SW480 (cell line): ENCODE measurements at regions not wholly inside any gene's neighbourhood (a gene's known extent, or its start where the extent isn't known, plus 50 kb on each side); places are given as distances from the start of the nearest gene placed in this dataset.

ENCODE experiments used
- DNase-seq: peaks from one replicate; pipeline ENCODE4 v3.0.0-alpha.2; 2016; ENCODE audit warnings: low spot score

DNA sequence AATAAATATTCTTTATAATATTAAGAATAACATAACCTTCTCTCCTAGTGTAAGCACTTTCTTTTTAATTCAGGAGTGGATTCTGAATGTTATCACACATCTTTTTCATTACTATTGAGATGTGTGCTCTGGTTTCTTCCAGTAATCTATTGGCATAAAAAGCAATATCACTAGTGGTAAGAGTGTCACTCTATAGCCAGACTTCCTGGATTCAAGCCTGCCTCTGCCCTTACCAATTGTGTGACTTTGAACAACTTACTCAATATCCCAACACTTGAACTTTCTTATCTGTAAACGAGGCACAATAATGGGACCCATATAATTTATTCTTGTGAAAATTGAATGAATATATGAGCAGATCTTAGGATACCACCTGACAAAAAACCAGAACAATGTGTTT is 71.0 kb downstream of the SEM1 start:
- DNase-seq, result no peak

DNA sequence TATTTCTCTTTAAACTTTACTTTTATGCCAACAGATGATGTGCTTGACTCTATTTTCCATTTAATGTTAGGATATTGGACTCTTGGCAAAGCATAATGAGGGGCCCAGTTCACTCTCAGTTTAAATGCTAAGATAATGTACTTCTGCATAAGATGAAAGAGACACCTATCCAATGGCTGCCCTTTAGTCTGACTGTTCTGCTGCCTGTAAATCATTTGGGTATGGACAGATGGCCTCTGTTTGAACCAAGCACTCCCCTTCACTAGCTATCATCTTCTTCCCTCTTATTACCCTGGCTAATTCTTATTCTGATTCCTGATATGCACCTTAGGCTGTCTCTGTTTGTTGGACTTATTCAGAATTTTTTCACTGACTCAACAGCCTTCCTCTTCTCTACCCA is 72.1 kb downstream of the SEM1 start:
- DNase-seq, result no peak

DNA sequence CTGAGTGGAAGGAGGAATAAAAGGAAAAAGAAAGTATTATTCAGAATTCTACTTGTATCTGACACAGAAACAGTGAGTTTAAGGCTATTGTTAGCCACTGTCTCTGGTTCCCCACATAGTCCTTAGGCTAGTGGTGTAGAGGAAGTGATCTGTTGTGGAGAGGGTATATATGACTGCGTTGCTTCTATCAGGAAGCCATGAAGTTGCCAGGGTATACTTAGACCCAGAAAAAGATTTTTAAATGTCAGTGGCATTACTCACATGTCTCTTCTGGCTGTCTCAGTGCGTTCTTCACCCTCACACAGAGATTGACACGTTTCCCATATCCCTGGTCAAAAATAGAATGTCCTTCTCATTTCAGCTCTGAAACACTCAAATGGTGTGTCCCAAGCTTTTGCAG is 72.7 kb downstream of the SEM1 start:
- DNase-seq, result no peak

DNA sequence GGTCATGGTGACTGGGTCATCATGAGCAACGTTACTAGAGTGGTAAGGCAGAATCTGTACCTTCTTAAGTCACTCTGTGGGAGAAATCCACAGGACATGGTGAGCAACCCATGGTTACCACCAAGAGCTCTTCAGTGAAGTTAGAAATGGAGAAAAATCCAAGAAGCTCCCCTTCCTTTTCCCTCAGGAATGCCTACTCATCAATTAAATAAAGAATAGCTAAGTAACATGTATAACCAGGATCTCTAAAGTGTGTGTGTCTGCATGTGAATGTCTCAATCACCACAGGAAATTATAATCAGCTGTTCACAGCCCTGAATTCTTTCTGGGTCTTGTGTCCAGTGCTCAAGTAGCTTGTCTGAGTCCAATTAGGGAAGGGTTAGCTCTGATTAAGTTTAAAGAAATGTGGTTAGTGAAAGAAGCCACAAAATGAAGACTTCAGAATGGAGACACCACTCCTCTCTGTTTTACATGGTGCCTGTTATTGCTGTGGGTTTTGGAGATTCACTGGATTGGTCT is 73.2 kb downstream of the SEM1 start:
- DNase-seq, result no peak

DNA sequence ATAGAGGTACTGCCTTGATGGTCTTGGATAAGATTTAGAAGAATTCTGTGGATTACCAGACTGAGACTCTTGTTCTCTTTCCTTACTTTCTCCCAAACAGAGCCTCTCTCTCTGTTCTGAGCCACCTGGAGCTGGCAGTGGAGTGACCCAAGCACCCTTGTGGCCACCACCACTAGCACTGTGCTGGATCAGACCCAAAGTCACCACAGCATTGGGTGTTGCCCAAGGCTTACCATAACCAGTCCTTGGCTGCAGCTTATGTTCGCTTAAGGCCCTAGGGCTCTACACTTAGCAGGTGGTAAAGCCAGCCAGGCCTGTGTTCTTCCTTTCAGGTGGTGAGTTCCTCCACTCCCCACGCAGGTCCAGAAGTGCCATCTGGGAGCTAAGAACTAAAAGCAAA is 79.8 kb downstream of the SEM1 start:
- DNase-seq, result no peak

DNA sequence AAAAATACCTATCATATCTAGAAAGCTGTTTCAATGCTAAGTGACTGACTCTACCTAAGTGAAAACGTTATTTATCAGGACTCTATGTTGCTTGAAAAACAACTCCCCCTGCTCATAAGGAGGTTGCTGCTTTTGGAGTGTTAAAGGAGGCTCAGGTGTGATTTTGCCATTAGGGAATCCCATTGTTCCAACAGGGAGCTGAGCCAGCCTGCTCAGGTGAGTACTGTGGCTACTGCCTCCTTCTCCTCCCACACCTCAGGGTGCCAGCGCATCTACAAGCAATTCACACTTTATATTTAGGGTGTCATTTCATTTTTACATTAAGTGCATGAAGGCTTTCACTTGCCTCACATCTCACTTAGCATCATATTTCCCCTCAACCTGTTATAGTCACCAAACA is 84.7 kb downstream of the SEM1 start:
- no peak for DNase-seq

DNA sequence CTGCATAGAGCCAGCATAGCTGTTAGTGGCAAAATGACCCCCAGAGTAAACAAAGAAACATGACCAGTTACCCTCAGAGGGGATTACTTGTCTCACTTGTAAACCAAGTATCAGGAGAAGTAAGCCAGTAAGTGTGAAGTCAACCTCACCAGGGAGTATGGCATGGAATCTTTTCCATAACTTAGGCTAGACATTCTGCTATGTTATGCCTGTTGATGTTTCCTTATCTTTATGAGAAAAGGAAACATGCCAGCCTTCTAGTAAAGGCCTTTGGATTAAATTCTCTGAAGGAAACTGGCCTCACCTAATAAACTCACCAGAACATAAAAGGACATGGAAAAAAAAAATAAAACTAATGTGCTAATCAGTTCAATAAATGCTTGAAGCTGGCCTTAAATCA is 87.7 kb downstream of the SEM1 start:
- DNase-seq, result no peak

DNA sequence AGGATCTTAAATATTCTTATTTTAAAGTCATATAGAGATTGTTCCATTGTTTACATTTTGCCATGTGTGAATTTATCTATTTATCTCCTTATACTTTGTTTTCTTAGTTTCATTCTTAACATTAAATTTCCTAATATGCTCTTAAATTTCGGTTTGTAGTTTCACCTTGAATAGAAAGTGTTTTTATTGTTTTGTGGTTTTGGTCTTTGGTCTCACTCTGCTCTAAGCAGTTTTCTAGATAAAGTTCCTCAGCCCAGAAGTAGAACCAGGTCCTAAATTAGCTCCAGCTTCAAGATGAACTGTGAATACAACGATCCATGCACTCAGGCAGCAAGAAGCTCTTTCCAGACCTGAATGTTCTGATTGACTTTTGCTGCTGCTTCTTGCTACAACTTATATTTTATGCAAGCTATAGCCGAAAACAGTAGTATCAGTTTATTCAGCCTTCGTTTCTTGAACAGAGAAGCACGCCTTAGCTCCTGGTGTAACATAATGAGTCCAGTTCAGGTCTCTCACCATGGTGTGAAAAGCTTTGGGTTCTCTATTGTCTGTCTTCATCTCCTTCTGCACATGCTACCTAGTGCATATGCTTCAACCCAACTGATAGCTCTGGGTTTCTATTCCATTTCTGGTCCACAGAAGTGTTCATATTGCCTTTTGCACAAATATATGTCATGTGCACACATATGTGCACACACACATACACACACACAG is 95.3 kb downstream of the SEM1 start:
- no peak for DNase-seq

DNA sequence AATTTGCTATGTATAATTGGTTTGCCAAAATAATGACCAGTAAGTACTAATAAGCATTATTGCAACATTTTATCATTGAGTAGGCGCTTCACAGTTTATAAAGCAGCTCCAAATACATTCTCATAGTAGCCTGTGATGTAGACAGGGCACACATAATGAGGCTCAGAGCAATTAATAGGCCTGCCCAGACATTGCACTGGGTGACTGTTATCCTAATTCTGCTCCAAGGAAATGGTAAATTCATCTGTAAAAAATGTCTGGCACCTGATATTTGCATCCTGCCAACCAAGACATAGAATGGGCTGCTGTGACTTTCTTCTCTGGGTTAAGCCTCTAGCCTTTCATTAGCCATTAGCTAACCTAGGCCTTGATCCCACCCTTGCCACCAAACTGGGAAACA is 97.6 kb downstream of the SEM1 start:
- DNase-seq, result no peak

DNA sequence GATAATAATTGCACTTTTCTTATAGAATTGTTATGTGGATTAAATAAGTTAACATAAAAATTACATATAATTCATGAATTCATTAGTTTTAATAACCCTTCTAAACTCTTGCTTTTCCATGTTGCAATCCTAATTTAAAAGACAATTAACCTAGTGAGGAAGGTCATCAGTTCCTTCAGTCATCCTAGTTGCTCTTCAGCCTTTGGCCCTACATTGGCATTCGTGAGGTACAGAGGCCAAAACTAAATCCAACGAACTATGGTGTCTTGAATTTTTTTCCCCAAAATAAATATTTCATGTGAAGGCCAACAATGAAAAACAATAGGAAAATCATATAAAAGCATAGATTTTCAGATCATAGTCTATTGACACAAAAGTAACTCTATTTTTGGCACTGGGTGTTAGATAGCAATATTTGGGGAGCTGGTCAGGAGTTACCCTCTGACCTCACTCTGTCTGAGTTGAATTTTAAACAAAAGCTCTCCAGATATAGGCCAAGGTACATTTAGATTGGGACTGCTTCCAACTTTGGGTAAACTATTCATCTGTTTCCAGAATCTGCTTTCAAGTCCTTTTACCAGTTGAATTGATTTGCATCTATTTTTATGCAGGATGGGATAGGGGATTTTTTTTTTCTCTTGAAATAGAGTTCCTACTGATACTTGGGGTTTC is 104.5 kb downstream of the SEM1 start:
- no peak for DNase-seq

DNA sequence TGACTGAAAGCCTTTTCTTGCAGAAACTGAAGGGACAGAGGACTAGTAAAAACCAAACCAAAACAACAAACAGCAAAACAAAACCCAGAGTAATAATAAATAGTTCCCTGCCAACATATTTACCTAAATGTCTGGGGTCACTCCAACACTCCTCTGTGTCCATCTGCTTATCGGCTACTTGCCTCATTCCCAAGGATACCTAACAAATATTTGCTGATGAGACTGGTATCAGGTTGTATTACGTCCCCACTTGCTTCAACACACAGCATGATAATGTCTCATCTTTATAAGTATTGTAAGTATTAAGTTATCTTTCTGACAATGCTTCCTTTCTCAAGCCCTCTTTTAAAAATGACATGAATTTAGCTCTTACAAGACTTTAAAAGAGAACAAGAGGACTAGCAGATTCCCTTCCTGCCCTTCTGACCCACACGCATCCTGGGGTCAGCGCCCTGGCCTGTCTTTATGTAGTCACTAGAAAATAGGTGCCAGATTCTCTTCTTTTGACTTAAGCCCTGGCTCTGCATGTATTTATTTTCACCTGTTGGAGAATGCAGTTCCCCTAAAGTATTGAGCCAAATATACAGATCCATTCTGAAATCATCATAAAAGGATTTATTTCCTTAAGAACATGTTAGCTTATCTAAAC is 110.2 kb downstream of the SEM1 start:
- no peak for DNase-seq

DNA sequence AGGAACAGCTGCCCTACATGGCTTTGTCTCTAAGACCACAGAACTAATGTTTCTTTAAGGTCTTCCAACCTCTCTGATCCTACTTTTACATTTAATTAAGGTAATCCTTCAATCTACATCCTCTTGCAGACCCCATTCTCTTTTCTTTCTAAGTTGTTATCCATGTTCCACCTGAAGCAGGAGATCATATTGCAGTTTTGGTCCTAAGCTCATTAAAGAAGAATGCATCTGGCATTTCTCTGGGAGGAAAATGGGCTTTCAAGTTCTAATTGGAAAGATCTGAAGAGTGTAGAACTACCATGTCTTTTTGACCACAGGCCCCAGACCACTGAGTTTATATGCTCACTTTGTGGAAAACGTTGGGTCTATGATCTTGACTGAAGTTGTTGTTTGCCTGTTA is 111.2 kb downstream of the SEM1 start:
- DNase-seq, result no peak

DNA sequence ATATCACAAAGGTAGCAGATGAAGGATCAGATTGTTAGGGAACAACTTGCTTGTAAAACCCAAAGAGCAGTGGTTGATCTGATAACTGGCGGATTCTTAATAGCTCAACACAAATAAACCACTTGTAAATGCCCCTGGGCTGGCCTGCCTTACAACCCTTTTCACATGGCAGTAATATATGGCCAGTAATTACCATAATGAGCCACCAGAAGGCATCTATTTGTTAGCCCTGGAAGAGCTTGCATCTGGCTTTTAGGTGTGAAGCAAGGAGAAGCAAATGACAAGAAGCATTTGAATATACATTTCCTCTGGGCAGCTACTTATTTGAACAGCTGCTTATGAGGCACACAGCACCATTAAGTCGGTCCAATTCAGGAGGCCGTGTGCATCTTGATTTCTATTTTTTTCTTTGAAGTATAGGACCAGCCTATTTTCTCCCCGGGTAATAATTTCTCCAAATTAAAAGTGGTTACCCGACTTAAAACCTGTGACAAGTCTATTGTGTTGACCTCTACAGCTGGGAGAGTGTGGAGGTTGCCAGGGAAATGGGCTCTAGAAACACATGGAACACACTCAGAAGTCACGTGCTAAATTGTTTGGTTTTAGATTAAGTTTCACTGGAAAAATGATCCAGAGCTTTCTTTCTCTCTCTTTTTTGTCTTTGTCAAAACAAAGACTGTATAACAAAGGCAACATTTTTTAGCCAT is 113.4 kb downstream of the SEM1 start:
- peak; percentile 64 for DNase-seq

DNA sequence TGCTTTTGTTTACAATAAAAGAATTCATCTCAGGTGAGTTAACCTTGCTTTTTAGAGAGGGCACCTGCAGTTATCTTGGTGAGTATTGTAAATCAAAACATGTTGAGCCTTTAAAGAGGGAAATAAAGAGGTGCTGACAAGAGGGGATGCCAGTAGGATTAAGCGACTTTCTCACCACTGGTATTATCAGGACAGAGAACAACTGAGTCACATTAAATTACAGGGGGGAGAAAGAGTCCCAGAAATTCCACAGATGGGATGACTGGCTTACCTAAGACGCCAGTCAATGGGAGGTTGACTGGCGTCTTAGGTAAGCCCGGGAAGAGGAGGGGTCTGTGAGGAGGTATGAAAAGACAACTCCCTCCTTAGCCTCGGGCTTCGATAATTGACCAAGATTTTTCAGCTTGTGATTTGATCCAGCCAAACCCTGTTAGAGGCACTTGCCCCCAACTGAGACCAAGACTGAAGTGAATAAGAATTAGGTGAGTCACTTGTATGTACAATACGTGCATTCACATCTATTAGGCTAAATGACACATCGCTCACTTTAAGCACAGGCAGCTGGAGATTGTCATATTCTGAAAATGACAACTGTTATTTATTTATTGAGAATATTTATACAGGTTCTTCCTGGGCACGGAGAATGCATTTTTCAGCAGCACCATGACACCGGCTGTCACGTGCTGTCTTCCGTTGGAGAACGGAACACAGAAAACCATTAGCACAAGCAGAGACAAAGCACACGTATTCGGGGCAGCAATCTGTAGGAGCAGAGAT is 117.6 kb downstream of the SEM1 start:
- no peak for DNase-seq

DNA sequence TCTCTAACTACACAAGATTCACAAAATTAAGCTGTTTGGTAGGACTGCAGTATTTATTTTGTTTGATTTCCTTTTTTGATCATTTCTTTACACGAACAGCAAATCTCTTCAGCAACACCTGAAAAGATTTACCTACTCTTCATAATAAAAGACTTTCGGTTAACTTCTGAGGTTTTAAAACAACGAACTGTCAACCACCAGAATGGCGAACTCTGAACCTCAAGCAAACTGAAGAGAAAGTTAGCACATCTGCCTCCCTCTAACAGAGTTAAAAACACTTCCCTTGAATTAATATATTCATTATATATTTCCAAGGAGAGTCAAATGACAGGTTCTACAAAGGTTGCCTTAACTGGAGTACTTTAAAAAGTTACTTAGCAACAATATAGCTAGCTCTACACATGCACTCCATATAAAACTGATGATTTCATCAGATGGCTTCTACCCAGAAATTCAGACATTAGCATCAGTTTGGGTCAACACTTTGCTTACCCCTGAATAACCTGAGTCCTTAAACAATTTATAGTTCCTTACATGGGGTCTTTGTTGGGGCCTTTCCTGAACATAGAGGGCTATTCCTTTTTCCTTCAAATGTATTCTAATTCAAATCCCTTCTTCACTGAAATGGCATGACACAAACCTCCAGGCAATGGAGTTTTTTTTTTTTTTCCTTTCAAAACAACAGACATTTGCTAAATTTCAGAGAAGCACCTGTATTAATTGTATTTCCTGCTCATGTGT is 118.3 kb downstream of the SEM1 start:
- DNase-seq, result no peak

DNA sequence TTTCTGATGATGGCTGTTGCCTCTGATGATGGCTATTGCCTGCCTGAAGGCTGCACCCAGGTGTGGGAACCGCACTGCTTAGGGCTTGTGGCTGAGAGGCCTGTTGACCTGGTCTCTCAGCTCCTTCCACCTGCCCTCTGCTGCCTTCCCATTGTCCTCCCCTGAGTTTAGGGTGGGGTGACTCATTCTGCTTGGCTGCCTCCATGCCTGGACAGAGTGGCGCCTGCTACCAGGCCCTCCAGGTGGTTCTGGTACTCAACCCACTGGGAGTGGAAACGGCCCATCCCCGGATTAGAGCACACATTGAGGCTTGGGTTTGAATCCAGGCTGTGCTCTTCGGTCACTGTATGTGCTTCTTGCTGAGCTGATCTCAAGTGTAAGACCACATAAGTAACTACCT is 120.6 kb downstream of the SEM1 start:
- DNase-seq, result peak; percentile 28

DNA sequence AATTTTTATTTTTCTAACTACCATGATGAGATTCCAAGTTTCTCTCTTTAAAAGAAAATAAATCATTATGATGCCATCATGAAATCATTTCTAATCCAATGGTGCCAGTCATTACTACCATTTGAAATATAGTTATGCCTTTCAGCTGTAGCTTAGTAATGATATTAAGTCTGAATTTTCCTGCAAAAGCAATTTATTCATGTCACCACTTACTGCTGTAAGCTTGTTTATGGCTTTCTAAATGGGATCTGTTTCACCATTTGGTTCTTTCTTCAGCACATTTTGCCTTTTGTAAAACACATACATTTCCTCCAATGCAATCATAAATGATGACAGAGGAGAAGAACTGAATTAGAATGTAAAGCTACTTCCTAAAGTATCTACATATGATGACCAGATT is 130.5 kb downstream of the SEM1 start:
- DNase-seq, result no peak

DNA sequence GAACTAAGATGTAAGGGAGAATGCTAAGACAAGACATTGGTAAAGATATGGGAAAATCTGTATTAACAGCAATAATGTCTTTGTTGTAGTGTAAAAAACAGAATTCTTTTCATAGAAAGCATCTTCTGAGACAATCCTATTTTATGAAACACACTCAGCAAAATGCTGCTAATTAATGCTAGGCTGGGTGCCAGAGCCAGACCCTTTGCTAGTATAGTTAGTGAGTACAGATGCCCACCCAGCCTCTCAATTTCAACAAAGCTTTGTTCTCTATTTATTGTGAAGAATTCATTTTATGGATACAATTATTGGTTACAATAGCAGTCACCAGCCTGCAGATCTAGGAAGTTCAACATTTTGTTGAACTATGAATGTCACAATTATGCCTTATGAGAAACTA is 131.0 kb downstream of the SEM1 start:
- DNase-seq, result no peak

DNA sequence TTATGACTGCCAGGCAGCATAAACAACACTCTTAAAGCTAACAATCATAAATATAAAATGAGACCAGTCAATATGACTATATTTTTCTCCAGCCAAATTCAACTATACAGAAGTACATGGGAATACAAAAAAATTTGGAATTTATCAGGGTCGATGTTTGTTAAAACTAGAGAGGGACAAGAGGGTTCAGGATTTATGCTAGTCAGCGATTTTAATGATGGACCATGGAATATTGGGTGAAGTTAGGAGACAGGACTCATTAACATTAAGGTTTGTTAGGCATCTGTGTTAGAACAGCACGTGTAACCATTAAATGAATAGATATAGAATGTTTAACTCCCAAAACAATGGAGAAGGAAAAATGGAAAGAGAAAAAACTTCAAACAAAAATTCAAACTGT is 146.2 kb downstream of the SEM1 start:
- DNase-seq, result no peak

DNA sequence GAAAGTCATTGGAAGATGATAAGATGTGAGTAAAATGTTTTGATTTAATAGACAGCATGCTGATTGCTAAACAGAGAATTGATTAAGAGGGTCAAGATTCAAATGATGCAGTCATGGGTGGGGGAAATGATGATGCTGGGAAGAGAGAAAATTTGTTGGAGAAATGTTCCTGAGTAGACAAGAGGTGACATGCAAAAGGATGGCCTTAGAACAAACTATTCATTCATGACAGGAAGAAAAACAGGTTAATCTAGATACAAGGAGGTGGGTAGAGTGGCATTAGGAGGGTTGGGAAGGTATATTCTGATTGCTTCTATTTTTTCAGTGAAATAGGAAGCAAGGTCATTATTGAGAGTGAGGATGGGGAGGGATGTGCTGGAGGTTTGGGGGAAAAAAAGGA is 146.7 kb downstream of the SEM1 start:
- DNase-seq, result no peak

DNA sequence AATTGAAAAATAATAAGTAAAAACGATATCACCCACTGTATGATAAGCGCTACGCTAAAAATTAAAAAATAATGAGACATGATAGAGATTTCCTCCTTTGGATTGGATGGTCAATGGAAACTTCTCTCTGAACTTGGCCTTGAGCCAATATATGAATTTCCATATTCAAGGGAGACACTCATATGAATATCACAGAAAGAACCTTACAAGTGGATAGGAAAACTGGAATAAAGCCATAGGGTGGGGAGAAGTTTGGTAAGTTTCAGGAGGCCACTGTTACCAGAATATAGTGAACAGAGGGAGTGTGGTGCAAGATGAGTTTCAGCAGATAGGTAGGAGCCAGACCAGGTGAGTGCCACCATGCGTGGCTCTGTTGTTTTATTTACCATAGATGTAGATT is 147.2 kb downstream of the SEM1 start:
- DNase-seq, result no peak
